ENCODE measurements at regions not wholly inside any gene's neighbourhood (a gene's known extent, or its start where the extent isn't known, plus 50 kb on each side); places are given as distances from the start of the nearest gene placed in this dataset.

DNA sequence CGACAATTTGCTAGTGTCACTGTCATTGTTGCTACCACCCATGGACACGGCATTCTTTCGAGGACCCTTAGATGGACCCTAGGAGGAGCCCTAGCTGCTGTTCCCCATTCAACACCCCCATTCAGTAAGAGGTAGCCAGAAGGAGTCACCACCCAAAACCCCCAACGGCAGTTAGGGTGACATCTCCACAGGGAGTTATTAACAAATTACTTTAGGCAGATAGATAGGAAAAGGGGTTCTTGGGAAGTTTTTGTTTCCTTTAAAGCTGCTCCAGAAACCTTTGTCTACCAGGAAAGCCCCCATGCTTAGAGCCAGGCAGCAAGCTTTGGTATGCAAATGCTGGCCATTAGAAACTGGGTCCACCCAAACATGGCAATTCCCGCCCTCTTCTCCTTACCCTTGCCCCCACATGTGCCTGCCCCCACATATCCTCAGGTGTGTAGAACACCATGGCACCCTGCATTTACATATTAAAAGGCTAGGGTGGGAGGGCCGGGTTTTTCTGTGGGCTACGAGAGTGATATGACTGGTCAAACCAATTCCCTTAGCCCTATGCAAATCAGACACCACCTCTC is 190.9 kb downstream of the SLITRK6 start:
- TF ChIP-seq, protein P1, sequence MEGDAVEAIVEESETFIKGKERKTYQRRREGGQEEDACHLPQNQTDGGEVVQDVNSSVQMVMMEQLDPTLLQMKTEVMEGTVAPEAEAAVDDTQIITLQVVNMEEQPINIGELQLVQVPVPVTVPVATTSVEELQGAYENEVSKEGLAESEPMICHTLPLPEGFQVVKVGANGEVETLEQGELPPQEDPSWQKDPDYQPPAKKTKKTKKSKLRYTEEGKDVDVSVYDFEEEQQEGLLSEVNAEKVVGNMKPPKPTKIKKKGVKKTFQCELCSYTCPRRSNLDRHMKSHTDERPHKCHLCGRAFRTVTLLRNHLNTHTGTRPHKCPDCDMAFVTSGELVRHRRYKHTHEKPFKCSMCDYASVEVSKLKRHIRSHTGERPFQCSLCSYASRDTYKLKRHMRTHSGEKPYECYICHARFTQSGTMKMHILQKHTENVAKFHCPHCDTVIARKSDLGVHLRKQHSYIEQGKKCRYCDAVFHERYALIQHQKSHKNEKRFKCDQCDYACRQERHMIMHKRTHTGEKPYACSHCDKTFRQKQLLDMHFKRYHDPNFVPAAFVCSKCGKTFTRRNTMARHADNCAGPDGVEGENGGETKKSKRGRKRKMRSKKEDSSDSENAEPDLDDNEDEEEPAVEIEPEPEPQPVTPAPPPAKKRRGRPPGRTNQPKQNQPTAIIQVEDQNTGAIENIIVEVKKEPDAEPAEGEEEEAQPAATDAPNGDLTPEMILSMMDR (IDR thresholded peaks at IDR 0.05): no peak
- TF ChIP-seq FOXK1 (CRISPR knock-in tag; IDR thresholded peaks at IDR 0.05) (no peak), CREB1 (CRISPR knock-in tag; IDR thresholded peaks at IDR 0.05) (no peak), NFYB (CRISPR knock-in tag; conservative IDR thresholded peaks at IDR 0.05; ENCODE audit: low read depth) (no peak), FOXP1 (CRISPR knock-in tag; IDR thresholded peaks at IDR 0.05; ENCODE audit: borderline replicate concordance) (no peak), IRF2 (CRISPR knock-in tag; IDR thresholded peaks at IDR 0.05; ENCODE audit: borderline replicate concordance, low read depth) (no peak), SP1 (CRISPR knock-in tag; conservative IDR thresholded peaks at IDR 0.05) (no peak; the same call in 1 of the 2 replicates), NFE2L1 (CRISPR knock-in tag; IDR thresholded peaks at IDR 0.05) (no peak)
- TF ChIP-seq, protein P2, sequence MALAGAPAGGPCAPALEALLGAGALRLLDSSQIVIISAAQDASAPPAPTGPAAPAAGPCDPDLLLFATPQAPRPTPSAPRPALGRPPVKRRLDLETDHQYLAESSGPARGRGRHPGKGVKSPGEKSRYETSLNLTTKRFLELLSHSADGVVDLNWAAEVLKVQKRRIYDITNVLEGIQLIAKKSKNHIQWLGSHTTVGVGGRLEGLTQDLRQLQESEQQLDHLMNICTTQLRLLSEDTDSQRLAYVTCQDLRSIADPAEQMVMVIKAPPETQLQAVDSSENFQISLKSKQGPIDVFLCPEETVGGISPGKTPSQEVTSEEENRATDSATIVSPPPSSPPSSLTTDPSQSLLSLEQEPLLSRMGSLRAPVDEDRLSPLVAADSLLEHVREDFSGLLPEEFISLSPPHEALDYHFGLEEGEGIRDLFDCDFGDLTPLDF (CRISPR knock-in tag; IDR thresholded peaks at IDR 0.05): no peak
- TF ChIP-seq, protein P3, sequence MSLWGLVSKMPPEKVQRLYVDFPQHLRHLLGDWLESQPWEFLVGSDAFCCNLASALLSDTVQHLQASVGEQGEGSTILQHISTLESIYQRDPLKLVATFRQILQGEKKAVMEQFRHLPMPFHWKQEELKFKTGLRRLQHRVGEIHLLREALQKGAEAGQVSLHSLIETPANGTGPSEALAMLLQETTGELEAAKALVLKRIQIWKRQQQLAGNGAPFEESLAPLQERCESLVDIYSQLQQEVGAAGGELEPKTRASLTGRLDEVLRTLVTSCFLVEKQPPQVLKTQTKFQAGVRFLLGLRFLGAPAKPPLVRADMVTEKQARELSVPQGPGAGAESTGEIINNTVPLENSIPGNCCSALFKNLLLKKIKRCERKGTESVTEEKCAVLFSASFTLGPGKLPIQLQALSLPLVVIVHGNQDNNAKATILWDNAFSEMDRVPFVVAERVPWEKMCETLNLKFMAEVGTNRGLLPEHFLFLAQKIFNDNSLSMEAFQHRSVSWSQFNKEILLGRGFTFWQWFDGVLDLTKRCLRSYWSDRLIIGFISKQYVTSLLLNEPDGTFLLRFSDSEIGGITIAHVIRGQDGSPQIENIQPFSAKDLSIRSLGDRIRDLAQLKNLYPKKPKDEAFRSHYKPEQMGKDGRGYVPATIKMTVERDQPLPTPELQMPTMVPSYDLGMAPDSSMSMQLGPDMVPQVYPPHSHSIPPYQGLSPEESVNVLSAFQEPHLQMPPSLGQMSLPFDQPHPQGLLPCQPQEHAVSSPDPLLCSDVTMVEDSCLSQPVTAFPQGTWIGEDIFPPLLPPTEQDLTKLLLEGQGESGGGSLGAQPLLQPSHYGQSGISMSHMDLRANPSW (CRISPR knock-in tag; conservative IDR thresholded peaks at IDR 0.05; ENCODE audit: low read depth): no peak
